PC-9 (cell line): ENCODE measurements at regions not wholly inside any gene's neighbourhood (a gene's known extent, or its start where the extent isn't known, plus 50 kb on each side); places are given as distances from the start of the nearest gene placed in this dataset.

ENCODE experiments used
- CTCF ChIP-seq: fragments of 200-600 bp; sonication (generic); conservative IDR thresholded peaks from 2 replicates; pipeline ENCODE4 v1.6.1; 2017; ENCODE audit warnings: mixed run types, antibody characterized with exemption, mild to moderate bottlenecking, moderate library complexity
- EZH2 ChIP-seq: fragments of 200-600 bp; sonication (generic); IDR thresholded peaks from 2 replicates; pipeline ENCODE4 v1.8.0; 2017; ENCODE audit warnings: antibody characterized with exemption, low read depth

- no peak for TF ChIP-seq CTCF
- no peak for TF ChIP-seq EZH2
These were observed 367.7 kb downstream of the GADD45G start for GRCh38 chr9:89972535-89972934.
